NCI-H748 (cell line): ENCODE measurements at regions not wholly inside any gene's neighbourhood (a gene's known extent, or its start where the extent isn't known, plus 50 kb on each side); places are given as distances from the start of the nearest gene placed in this dataset.
A peak's percentile ranks its signal among the peaks of the same experiment; 100 is the strongest.

ENCODE experiments used
- DNase-seq: peaks from one replicate; lab custom pipeline; 2025; ENCODE audit not compliant: unreplicated experiment; lab: John Stamatoyannopoulos, UW

- no peak for DNase-seq
These were observed 50.6 kb upstream of the SLC45A1 start for GRCh38 chr1:8267307-8267706.

- DNase-seq = no peak
These were observed 51.3 kb upstream of the SLC45A1 start for GRCh38 chr1:8266436-8267165.

GRCh38 chr1:8263791-8264190 lies 54.1 kb upstream of the SLC45A1 start:
- no peak for DNase-seq

GRCh38 chr1:8261398-8261762 lies 56.5 kb upstream of the SLC45A1 start:
- DNase-seq = no peak

GRCh38 chr1:8259498-8260290 lies 58.2 kb upstream of the SLC45A1 start:
- DNase-seq = peak; percentile 41

- DNase-seq = no peak
These were observed 60.3 kb upstream of the SLC45A1 start for GRCh38 chr1:8257621-8258020.

- DNase-seq = no peak
These were observed 61.6 kb upstream of the SLC45A1 start for GRCh38 chr1:8256321-8256720.

- no peak for DNase-seq
These were observed 62.2 kb upstream of the SLC45A1 start for GRCh38 chr1:8255712-8256111.

- no peak for DNase-seq
These were observed 65.5 kb upstream of the SLC45A1 start for GRCh38 chr1:8252266-8252951.

- DNase-seq = no peak
These were observed 66.3 kb upstream of the SLC45A1 start for GRCh38 chr1:8251635-8252034.

- no peak for DNase-seq
These were observed 68.1 kb upstream of the SLC45A1 start for GRCh38 chr1:8249838-8250237.

GRCh38 chr1:8247811-8248436 lies 70.0 kb upstream of the SLC45A1 start:
- no peak for DNase-seq

GRCh38 chr1:8244304-8244703 lies 73.6 kb upstream of the SLC45A1 start:
- DNase-seq = no peak

- DNase-seq = no peak
These were observed 75.4 kb upstream of the SLC45A1 start for GRCh38 chr1:8242498-8242897.

- DNase-seq = no peak
These were observed 76.4 kb upstream of the SLC45A1 start for GRCh38 chr1:8241417-8242014.

GRCh38 chr1:8239306-8240023 lies 78.4 kb upstream of the SLC45A1 start:
- DNase-seq = no peak

- no peak for DNase-seq
These were observed 78.9 kb upstream of the SLC45A1 start for GRCh38 chr1:8239039-8239305.

GRCh38 chr1:8238141-8239038 lies 79.5 kb upstream of the SLC45A1 start:
- DNase-seq = no peak

GRCh38 chr1:8232036-8232757 lies 85.7 kb upstream of the SLC45A1 start:
- no peak for DNase-seq
